ENCODE measurements at regions not wholly inside any gene's neighbourhood (a gene's known extent, or its start where the extent isn't known, plus 50 kb on each side); places are given as distances from the start of the nearest gene placed in this dataset.
"Not testable (repeated sequence)": the region's sequence is repeated elsewhere in the genome, so short reads cannot be mapped to it uniquely, and the experiment has no call there.

DNA sequence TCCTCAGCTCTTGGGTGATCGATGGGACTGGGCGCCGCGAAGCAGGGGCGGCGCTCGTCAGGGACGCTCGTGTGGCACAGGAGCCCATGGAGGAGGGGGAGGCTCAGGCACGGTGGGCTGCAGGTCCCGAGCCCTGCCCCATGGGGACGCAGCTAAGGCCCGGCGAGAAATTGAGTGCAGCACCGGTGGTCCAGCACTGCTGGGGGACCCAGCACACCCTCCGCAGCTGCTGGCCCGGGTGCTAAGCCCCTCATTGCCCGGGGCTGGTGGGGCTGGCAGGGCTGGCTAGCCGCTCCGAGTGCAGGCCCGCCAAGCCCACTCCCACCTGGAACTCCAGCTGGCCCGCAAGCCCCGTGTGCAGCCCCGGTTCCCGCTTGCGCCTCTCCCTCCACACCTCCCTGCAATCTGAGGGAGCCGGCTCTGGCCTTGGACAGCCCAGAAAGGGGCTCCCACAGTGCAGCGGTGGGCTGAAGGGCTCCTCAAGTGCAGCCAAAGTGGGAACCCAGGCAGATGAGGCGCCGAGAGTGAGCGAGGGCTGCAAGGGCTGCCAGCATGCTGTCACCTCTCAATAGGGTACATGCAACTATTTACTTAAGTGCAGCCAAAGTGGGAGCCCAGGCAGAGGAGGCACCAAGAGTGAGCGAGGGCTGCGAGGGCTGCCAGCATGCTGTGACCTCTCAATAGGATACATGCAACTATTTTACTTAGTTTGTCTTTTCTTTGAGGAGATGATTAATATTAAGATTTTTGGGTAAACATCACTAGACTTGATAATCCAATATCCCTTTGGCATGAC, 619.8 kb upstream of the IGFBP7 start:
- BruUV-seq (replicated peaks); intact Hi-C loops (cut with micrococcal nuclease; ENCODE audit: unreplicated experiment); POLR2A ChIA-PET: not testable (repeated sequence)

DNA sequence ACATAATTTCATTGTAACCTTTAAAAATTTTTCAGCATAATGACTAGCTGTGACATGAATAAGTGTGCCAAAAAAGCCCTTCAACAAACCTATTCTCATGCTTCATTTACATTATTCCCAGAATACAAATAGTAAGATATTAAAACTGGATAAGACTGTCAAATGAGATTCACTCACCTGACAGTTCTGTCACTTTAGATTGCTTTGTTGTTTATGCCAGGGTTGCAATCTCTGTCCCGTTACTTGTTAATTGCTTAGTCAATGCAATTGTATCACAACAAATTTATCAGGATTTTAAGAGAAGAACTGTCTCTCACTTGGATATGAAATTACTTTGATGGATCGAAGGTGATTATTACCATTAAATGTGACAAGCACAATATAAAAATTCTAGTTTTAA, 616.0 kb upstream of the IGFBP7 start:
- no peak overlapping the region for H2AFZ ChIP-seq (ENCODE audit: low read length)
- BruUV-seq (replicated peaks): no TSS peak
- in situ Hi-C loops (cut with HindIII; ENCODE audit: extremely low pct_ligation_motif_present, low pct_unique_long_range_greater_than_20kb) (no loop called here), intact Hi-C loops (cut with micrococcal nuclease; ENCODE audit: unreplicated experiment) (no loop called here)
- H3K36me3 ChIP-seq (replicated peaks in 1 of 2; ENCODE audit: control insufficient read depth in 1 of 2, insufficient read depth in 2 of 2, low read length in 2 of 2): no peaks in the 10 kb centered on the region
- FAIRE-seq (no peak), DNase-seq (ENCODE audit: low spot score) (no peak), ATAC-seq (no peak)
- no peaks in the 10 kb centered on the region; the same call in 1 of the 2 replicates for H3K9me3 ChIP-seq (ENCODE audit: low read length)
- CTCF ChIA-PET (ENCODE audit: low intra/inter-chr PET ratio, low total read pairs): no interaction called here
- H3K4me1 ChIP-seq (ENCODE audit: insufficient read depth, low read length): no peaks in the 10 kb centered on the region
- no peak overlapping the region for H3K4me2 ChIP-seq (ENCODE audit: low read depth, low read length)
- POLR2A ChIA-PET: no interaction called here
- H3K27me3 ChIP-seq (ENCODE audit: control insufficient read depth in 1 of 2, insufficient read depth in 2 of 2, low read length in 2 of 2): no peaks in the 10 kb centered on the region
- no peaks in the 10 kb centered on the region for H3K79me2 ChIP-seq (ENCODE audit: insufficient read depth, low read length)
- no peak overlapping the region for H3K4me3 ChIP-seq (replicated peaks in 1 of 3; ENCODE audit: insufficient read depth in 1 of 3, low read depth in 2 of 3, low read length in 3 of 3)
- H3K9ac ChIP-seq (ENCODE audit: insufficient read depth, low read depth, low read length): no peak overlapping the region
- no peaks in the 10 kb centered on the region for H4K20me1 ChIP-seq (ENCODE audit: insufficient read depth, low read length)
- WGBS (ENCODE audit: low lambda C conversion rate): 2% methylated on average over 2 of the region's 2 CpGs
- no peak overlapping the region for H3K27ac ChIP-seq (ENCODE audit: extremely low read length, insufficient read depth, low read length)
- no peak for TF ChIP-seq AKAP8 (CRISPR knock-in tag; IDR thresholded peaks at IDR 0.05)
- no peak for TF ChIP-seq PLRG1 (conservative IDR thresholded peaks at IDR 0.05)
- TF ChIP-seq, protein P1, sequence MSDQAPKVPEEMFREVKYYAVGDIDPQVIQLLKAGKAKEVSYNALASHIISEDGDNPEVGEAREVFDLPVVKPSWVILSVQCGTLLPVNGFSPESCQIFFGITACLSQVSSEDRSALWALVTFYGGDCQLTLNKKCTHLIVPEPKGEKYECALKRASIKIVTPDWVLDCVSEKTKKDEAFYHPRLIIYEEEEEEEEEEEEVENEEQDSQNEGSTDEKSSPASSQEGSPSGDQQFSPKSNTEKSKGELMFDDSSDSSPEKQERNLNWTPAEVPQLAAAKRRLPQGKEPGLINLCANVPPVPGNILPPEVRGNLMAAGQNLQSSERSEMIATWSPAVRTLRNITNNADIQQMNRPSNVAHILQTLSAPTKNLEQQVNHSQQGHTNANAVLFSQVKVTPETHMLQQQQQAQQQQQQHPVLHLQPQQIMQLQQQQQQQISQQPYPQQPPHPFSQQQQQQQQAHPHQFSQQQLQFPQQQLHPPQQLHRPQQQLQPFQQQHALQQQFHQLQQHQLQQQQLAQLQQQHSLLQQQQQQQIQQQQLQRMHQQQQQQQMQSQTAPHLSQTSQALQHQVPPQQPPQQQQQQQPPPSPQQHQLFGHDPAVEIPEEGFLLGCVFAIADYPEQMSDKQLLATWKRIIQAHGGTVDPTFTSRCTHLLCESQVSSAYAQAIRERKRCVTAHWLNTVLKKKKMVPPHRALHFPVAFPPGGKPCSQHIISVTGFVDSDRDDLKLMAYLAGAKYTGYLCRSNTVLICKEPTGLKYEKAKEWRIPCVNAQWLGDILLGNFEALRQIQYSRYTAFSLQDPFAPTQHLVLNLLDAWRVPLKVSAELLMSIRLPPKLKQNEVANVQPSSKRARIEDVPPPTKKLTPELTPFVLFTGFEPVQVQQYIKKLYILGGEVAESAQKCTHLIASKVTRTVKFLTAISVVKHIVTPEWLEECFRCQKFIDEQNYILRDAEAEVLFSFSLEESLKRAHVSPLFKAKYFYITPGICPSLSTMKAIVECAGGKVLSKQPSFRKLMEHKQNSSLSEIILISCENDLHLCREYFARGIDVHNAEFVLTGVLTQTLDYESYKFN (CRISPR knock-in tag; conservative IDR thresholded peaks at IDR 0.05): no peak
- TF ChIP-seq, protein P2, sequence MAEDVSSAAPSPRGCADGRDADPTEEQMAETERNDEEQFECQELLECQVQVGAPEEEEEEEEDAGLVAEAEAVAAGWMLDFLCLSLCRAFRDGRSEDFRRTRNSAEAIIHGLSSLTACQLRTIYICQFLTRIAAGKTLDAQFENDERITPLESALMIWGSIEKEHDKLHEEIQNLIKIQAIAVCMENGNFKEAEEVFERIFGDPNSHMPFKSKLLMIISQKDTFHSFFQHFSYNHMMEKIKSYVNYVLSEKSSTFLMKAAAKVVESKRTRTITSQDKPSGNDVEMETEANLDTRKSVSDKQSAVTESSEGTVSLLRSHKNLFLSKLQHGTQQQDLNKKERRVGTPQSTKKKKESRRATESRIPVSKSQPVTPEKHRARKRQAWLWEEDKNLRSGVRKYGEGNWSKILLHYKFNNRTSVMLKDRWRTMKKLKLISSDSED (CRISPR knock-in tag; IDR thresholded peaks at IDR 0.05): no peak
- TF ChIP-seq, protein P3, sequence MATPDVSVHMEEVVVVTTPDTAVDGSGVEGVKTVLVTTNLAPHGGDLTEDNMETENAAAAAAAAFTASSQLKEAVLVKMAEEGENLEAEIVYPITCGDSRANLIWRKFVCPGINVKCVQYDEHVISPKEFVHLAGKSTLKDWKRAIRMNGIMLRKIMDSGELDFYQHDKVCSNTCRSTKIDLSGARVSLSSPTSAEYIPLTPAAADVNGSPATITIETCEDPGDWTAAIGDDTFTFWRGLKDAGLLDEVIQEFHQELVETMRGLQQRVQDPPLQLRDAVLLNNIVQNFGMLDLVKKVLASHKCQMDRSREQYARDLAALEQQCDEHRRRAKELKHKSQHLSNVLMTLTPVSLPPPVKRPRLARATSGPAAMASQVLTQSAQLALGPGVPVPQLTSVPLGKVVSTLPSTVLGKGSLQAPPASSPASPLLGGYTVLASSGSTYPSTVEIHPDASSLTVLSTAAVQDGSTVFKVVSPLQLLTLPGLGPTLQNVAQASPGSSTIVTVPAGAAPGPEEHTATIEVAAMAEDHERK (CRISPR knock-in tag; IDR thresholded peaks at IDR 0.05; ENCODE audit: low read depth): no peak
- no peak for TF ChIP-seq DNMT1 (CRISPR knock-in tag; IDR thresholded peaks at IDR 0.05)
- no peak for TF ChIP-seq PHF20 (CRISPR knock-in tag; IDR thresholded peaks at IDR 0.05)
- TF ChIP-seq ZNF510 (CRISPR knock-in tag; IDR thresholded peaks at IDR 0.05; ENCODE audit: low read depth): no peak
- TF ChIP-seq, protein P4, sequence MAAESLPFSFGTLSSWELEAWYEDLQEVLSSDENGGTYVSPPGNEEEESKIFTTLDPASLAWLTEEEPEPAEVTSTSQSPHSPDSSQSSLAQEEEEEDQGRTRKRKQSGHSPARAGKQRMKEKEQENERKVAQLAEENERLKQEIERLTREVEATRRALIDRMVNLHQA (CRISPR knock-in tag; IDR thresholded peaks at IDR 0.05): no peak
- TF ChIP-seq, protein P5, sequence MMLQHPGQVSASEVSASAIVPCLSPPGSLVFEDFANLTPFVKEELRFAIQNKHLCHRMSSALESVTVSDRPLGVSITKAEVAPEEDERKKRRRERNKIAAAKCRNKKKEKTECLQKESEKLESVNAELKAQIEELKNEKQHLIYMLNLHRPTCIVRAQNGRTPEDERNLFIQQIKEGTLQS (CRISPR knock-in tag; IDR thresholded peaks at IDR 0.05): no peak
- TF ChIP-seq ZFP37 (CRISPR knock-in tag; IDR thresholded peaks at IDR 0.05; ENCODE audit: borderline replicate concordance): no peak

More for the DNA sequence above, 619.8 kb upstream of the IGFBP7 start:
- H3K4me2 ChIP-seq (ENCODE audit: low read depth, low read length); H3K9ac ChIP-seq (ENCODE audit: insufficient read depth, low read depth, low read length); H3K36me3 ChIP-seq (replicated peaks in 1 of 2; ENCODE audit: control insufficient read depth in 1 of 2, insufficient read depth in 2 of 2, low read length in 2 of 2); in situ Hi-C loops (cut with HindIII; ENCODE audit: extremely low pct_ligation_motif_present, low pct_unique_long_range_greater_than_20kb); H3K4me3 ChIP-seq (replicated peaks in 1 of 3; ENCODE audit: insufficient read depth in 1 of 3, low read depth in 2 of 3, low read length in 3 of 3); DNase-seq (ENCODE audit: low spot score); H3K4me1 ChIP-seq (ENCODE audit: insufficient read depth, low read length); CTCF ChIA-PET (ENCODE audit: low intra/inter-chr PET ratio, low total read pairs); H3K79me2 ChIP-seq (ENCODE audit: insufficient read depth, low read length); H3K27ac ChIP-seq (ENCODE audit: extremely low read length, insufficient read depth, low read length); H3K9me3 ChIP-seq (ENCODE audit: low read length); H4K20me1 ChIP-seq (ENCODE audit: insufficient read depth, low read length); FAIRE-seq; ATAC-seq; H2AFZ ChIP-seq (ENCODE audit: low read length); H3K27me3 ChIP-seq (ENCODE audit: control insufficient read depth in 1 of 2, insufficient read depth in 2 of 2, low read length in 2 of 2): not testable (repeated sequence)
- 8% methylated on average over 17 of the region's 33 CpGs for WGBS (ENCODE audit: low lambda C conversion rate)

Measured in HepG2 (cell line).